GM23248 (cell line): ENCODE measurements at regions not wholly inside any gene's neighbourhood (a gene's known extent, or its start where the extent isn't known, plus 50 kb on each side); places are given as distances from the start of the nearest gene placed in this dataset.

Experiments used
- EZH2 ChIP-seq: fragments of 200-600 bp; sonication (generic); IDR thresholded peaks from 2 replicates; pipeline ENCODE4 v1.6.1; 2018; ENCODE audit warnings: antibody characterized with exemption, mild to moderate bottlenecking; ENCODE audit not compliant: insufficient read depth, poor library complexity, severe bottlenecking
- EZH2phosphoT487 ChIP-seq: fragments of 200-600 bp; sonication (generic); IDR thresholded peaks from 2 replicates; pipeline ENCODE4 v1.6.1; 2018; ENCODE audit warnings: antibody characterized with exemption, moderate library complexity, mild to moderate bottlenecking, low read depth; ENCODE audit not compliant: insufficient read depth

DNA sequence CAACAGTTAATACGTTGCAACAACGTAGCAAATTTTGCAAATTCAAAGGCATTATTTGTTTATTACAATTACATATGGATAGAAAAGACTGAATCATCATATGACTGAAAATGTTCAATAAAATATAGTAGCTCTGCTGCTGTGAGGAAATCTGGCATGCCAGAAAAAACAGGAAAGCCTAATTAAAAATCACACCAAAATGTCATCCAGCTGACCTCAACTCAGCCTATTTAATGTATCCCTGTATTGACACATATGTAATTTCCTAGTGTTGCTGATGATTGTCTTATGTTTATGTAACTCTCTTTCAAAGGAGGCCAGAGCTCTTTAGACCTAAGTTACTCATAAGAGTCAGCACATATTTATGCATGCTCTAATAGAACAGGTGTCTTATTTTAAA lies 495.0 kb downstream of the PCDH17 start:
- TF ChIP-seq EZH2: no peak
- TF ChIP-seq EZH2phosphoT487: no peak
